ENCODE measurements at regions not wholly inside any gene's neighbourhood (a gene's known extent, or its start where the extent isn't known, plus 50 kb on each side); places are given as distances from the start of the nearest gene placed in this dataset.

- no peak for TF ChIP-seq CHD7 (IDR thresholded peaks at IDR 0.05; ENCODE audit: insufficient replicate concordance, low read length)
- no peak for TF ChIP-seq E2F6 (IDR thresholded peaks at IDR 0.05)
- no peak for TF ChIP-seq CTCF (IDR thresholded peaks at IDR 0.05; ENCODE audit: control extremely low read depth in 1 of 3, insufficient read depth in 1 of 3, low read depth in 1 of 3, low read length in 3 of 3)
- no peak for TF ChIP-seq ASH2L (IDR thresholded peaks at IDR 0.05; ENCODE audit: low read length)
- no peak for TF ChIP-seq CREB1 (IDR thresholded peaks at IDR 0.05)
- no peak for TF ChIP-seq NANOG (IDR thresholded peaks at IDR 0.05; ENCODE audit: insufficient read depth, low read depth, low read length, poor library complexity, severe bottlenecking)
- no peak for TF ChIP-seq POLR2AphosphoS5 (IDR thresholded peaks at IDR 0.05; ENCODE audit: low read depth, low read length)
- no peak for TF ChIP-seq TBP (IDR thresholded peaks at IDR 0.05; ENCODE audit: low read depth, low read length)
- TF ChIP-seq TCF12 (IDR thresholded peaks at IDR 0.05; ENCODE audit: low read depth, low read length) = no peak
- no peak for TF ChIP-seq BCL11A (IDR thresholded peaks at IDR 0.05; ENCODE audit: low read depth in 2 of 2, low read length in 2 of 2)
These were observed 416.1 kb upstream of the CTNND2 start (continued) for GRCh38 chr5:12320331-12320730.

Data from H1 (cell line).